Uterus (tissue), 2 donors: ENCODE measurements at regions not wholly inside any gene's neighbourhood (a gene's known extent, or its start where the extent isn't known, plus 50 kb on each side); places are given as distances from the start of the nearest gene placed in this dataset.

Experiments
- POLR2A ChIP-seq, 2 donors: fragments of 450-650 bp; IDR thresholded peaks; one replicate each; pipeline ENCODE4 v1.6.1; 2016; ENCODE audit warnings: antibody characterized with exemption in 2 of 2, mild to moderate bottlenecking in 1 of 2, moderate library complexity in 1 of 2
- TF ChIP-seq, protein P1 (sequence below), 4 experiments: fragments of 200-600 bp in 2 of 4; fragments of 450-650 bp in 2 of 4; sonication (generic) in 2 of 4; IDR thresholded peaks; one replicate each; pipeline ENCODE4 v1.5.1; 2016 to 2019; ENCODE audit warnings: antibody characterized with exemption in 4 of 4, mild to moderate bottlenecking in 2 of 4, moderate library complexity in 1 of 4

DNA sequence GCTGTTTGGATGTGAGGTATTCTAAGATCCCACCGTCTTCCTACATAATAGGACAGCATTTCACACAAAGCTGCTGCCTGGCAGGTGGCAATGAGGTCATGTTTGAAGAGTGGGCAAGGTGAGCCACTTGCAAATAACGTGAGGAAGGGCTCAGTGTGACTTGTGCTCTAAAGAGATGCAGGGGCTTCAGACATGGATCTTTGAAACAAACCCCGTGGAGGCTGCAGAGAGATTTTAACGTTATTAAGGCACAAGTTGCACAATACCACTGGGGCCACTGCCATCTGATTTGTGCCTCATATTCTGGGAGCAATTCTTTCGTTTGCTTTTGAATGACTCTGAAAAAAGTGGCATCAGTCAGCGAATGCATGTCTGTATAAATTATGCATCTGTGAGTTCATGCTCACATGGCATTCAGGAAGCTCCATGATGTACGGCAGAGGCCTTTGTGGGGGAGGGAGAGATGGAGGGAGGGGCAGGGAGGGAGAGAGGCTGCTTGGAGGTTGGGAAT, 362.0 kb downstream of the SOX11 start:
- TF ChIP-seq, protein P1, sequence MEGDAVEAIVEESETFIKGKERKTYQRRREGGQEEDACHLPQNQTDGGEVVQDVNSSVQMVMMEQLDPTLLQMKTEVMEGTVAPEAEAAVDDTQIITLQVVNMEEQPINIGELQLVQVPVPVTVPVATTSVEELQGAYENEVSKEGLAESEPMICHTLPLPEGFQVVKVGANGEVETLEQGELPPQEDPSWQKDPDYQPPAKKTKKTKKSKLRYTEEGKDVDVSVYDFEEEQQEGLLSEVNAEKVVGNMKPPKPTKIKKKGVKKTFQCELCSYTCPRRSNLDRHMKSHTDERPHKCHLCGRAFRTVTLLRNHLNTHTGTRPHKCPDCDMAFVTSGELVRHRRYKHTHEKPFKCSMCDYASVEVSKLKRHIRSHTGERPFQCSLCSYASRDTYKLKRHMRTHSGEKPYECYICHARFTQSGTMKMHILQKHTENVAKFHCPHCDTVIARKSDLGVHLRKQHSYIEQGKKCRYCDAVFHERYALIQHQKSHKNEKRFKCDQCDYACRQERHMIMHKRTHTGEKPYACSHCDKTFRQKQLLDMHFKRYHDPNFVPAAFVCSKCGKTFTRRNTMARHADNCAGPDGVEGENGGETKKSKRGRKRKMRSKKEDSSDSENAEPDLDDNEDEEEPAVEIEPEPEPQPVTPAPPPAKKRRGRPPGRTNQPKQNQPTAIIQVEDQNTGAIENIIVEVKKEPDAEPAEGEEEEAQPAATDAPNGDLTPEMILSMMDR (IDR thresholded peaks at IDR 0.05), result no peak
- TF ChIP-seq POLR2A (IDR thresholded peaks at IDR 0.05), result no peak
